DND-41 (cell line): ENCODE measurements at regions not wholly inside any gene's neighbourhood (a gene's known extent, or its start where the extent isn't known, plus 50 kb on each side); places are given as distances from the start of the nearest gene placed in this dataset.

Experiments
- EZH2 ChIP-seq: IDR thresholded peaks from 3 replicates; pipeline ENCODE4 v1.6.1; 2012; ENCODE audit warnings: borderline replicate concordance, low read depth, mild to moderate bottlenecking, moderate library complexity, low read length, inconsistent platforms; ENCODE audit not compliant: severe bottlenecking
- TF ChIP-seq, protein P1 (sequence below): IDR thresholded peaks from 2 replicates; pipeline ENCODE4 v1.5.1; 2012; ENCODE audit warnings: borderline replicate concordance, low read length, moderate library complexity, mild to moderate bottlenecking; ENCODE audit not compliant: poor library complexity, severe bottlenecking; ENCODE audit errors: extremely low read depth

DNA sequence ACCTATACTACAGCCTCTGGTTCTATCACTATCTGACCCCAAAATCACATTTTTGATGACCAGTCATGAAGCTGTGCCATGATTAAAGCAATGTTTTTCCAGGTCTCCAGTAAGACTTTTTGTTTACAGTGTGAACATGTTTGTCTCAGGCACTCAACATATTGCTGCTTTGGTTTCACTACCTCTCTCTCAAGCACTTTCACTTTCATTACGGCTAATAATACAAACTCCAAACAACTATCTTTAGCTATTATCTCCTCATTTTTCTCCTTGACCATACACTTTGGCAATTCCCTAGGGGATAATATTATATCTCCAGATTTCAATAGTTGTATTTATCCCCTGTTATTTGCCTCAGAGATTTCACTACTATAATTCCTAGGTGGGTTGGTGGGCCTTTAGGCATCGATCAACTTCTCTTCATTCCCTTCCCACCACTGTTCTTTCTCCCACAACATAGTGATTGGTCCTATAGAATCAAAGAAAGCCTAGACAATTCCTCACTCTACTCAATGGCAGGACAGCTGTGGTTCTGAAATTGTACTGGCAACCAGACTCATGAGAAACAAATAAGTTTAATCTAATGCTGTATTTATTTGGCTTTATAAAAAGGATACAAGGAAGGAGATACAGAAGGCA is 261.4 kb upstream of the ZWINT start:
- TF ChIP-seq, protein P1, sequence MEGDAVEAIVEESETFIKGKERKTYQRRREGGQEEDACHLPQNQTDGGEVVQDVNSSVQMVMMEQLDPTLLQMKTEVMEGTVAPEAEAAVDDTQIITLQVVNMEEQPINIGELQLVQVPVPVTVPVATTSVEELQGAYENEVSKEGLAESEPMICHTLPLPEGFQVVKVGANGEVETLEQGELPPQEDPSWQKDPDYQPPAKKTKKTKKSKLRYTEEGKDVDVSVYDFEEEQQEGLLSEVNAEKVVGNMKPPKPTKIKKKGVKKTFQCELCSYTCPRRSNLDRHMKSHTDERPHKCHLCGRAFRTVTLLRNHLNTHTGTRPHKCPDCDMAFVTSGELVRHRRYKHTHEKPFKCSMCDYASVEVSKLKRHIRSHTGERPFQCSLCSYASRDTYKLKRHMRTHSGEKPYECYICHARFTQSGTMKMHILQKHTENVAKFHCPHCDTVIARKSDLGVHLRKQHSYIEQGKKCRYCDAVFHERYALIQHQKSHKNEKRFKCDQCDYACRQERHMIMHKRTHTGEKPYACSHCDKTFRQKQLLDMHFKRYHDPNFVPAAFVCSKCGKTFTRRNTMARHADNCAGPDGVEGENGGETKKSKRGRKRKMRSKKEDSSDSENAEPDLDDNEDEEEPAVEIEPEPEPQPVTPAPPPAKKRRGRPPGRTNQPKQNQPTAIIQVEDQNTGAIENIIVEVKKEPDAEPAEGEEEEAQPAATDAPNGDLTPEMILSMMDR: no peak
- no peak for TF ChIP-seq EZH2
